Naive thymus-derived CD8-positive, alpha-beta T cell (primary cell): ENCODE measurements at regions not wholly inside any gene's neighbourhood (a gene's known extent, or its start where the extent isn't known, plus 50 kb on each side); places are given as distances from the start of the nearest gene placed in this dataset.

Experiments
- ATAC-seq, 2 donors: fragments of 150-1000 bp; cut with Tn5 transposase in 1 of 2; sonication (Bioruptor Pico), chemical (Tn5 transposase) in 1 of 2; 1 replicate in 1 of 2; 2 replicates in 1 of 2; pipeline ENCODE4 v1.10.0; 2021; ENCODE audit warnings: mild to moderate bottlenecking in 2 of 2, moderate library complexity in 2 of 2
- POLR2A ChIA-PET: fragments of 350-600 bp; sonication (Branson Sonifier 250); formaldehyde crosslinking; loops from one replicate; lab custom pipeline; 2021; ENCODE audit warnings: antibody characterized with exemption; lab: Charles Lee
- DNase-seq, 10 donors: peaks; one replicate each; pipeline versions ENCODE4 v3.0.0 to v3.0.0-alpha.2; 2020 to 2022
- H3K27ac Mint-ChIP-seq, 10 donors: one replicate each; pipeline ENCODE4 v1.8.0; 2020 to 2022; ENCODE audit warnings: mild to moderate bottlenecking in 10 of 10, mixed read lengths in 10 of 10, moderate library complexity in 4 of 10, inconsistent platforms in 1 of 10
- H3K27me3 Mint-ChIP-seq, 5 donors: one replicate each; pipeline ENCODE4 v1.8.0; 2021 to 2022; ENCODE audit warnings: mixed read lengths in 5 of 5
- H3K36me3 Mint-ChIP-seq, 3 donors: one replicate each; pipeline ENCODE4 v1.8.0; 2020 to 2022; ENCODE audit warnings: mixed read lengths in 3 of 3, mild to moderate bottlenecking in 2 of 3, inconsistent platforms in 1 of 3
- H3K4me1 Mint-ChIP-seq, 4 donors: one replicate each; pipeline ENCODE4 v1.8.0; 2021 to 2022; ENCODE audit warnings: mixed read lengths in 4 of 4
- H3K4me3 Mint-ChIP-seq, 10 donors: one replicate each; pipeline ENCODE4 v1.8.0; 2020 to 2022; ENCODE audit warnings: mild to moderate bottlenecking in 10 of 10, mixed read lengths in 10 of 10, moderate library complexity in 6 of 10, inconsistent platforms in 1 of 10
- H3K9me3 Mint-ChIP-seq, 9 donors: one replicate each; pipeline ENCODE4 v1.8.0; 2020 to 2022; ENCODE audit warnings: mixed read lengths in 9 of 9, mild to moderate bottlenecking in 3 of 9, inconsistent platforms in 1 of 9, moderate library complexity in 1 of 9

- Mint-ChIP-seq H3K36me3 (no peaks in the 10 kb centered on the region), H3K4me1 (peaks cover 0 to 3% (median 0%) of the 10 kb centered on the region in 4 donors), H3K9me3 (peaks cover 0 to 4% (median 0%) of the 10 kb centered on the region in 9 donors), H3K27ac (no peak overlapping the region), H3K27me3 (peaks cover 13 to 33% (median 22%) of the 10 kb centered on the region in 5 donors), H3K4me3 (no peak overlapping the region)
- ATAC-seq (no peak), DNase-seq (no peak)
- POLR2A ChIA-PET, result no interaction called here
Observed at GRCh38 chr6:163630096-163630495, 215.6 kb downstream of the QKI start.
